AG09309 (cell line): ENCODE measurements at regions not wholly inside any gene's neighbourhood (a gene's known extent, or its start where the extent isn't known, plus 50 kb on each side); places are given as distances from the start of the nearest gene placed in this dataset.

Experiments used
- DNase-seq: peaks from one replicate; pipeline ENCODE4 v3.0.0-alpha.2; 2010; ENCODE audit warnings: low read depth
- H3K4me3 ChIP-seq: 2 replicates; pipeline ENCODE4 v1.5.1; 2011; ENCODE audit warnings: mild to moderate bottlenecking, low read depth, low read length, moderate library complexity; ENCODE audit not compliant: control insufficient read depth
- CTCF ChIP-seq: IDR thresholded peaks from 2 replicates; pipeline ENCODE4 v1.5.1; 2011; ENCODE audit warnings: mild to moderate bottlenecking, low read depth, low read length, inconsistent platforms; ENCODE audit not compliant: insufficient read depth, control insufficient read depth; ENCODE audit errors: missing control alignments

GRCh38 chr4:14196131-14196530, 568.6 kb upstream of the BOD1L1 start:
- DNase-seq: peak; percentile 16
- no peak for TF ChIP-seq CTCF
- H3K4me3 ChIP-seq: no peak overlapping the region

- TF ChIP-seq CTCF: no peak
- no peak overlapping the region for H3K4me3 ChIP-seq
- DNase-seq: no peak
Measured at GRCh38 chr4:14215116-14215770, 587.7 kb upstream of the BOD1L1 start.

GRCh38 chr4:14217401-14217800, 589.9 kb upstream of the BOD1L1 start:
- no peak overlapping the region for H3K4me3 ChIP-seq
- TF ChIP-seq CTCF: no peak
- no peak for DNase-seq

GRCh38 chr4:14218641-14219040, 591.1 kb upstream of the BOD1L1 start:
- no peak overlapping the region for H3K4me3 ChIP-seq
- TF ChIP-seq CTCF: no peak
- no peak for DNase-seq

- no peak overlapping the region for H3K4me3 ChIP-seq
- no peak for TF ChIP-seq CTCF
- DNase-seq: no peak
Measured at GRCh38 chr4:14221176-14221575, 593.7 kb upstream of the BOD1L1 start.

- no peak for DNase-seq
- H3K4me3 ChIP-seq: no peak overlapping the region
- no peak for TF ChIP-seq CTCF
Measured at GRCh38 chr4:14222377-14223029, 595.0 kb upstream of the BOD1L1 start.

- no peak overlapping the region for H3K4me3 ChIP-seq
- TF ChIP-seq CTCF: no peak
- DNase-seq: no peak
Measured at GRCh38 chr4:14223461-14223860, 595.9 kb upstream of the BOD1L1 start.
